ENCODE measurements at regions not wholly inside any gene's neighbourhood (a gene's known extent, or its start where the extent isn't known, plus 50 kb on each side); places are given as distances from the start of the nearest gene placed in this dataset.

GRCh38 chr21:25387665-25388064, 219.6 kb downstream of the MRPL39 start:
- Histone ChIP-seq H3K27me3 (ENCODE audit: low read depth, low read length) (no peaks in the 10 kb centered on the region), H3K9me3 (ENCODE audit: insufficient read depth, low read length) (no peaks in the 10 kb centered on the region), H3K27ac (ENCODE audit: low read length) (no peak overlapping the region), H3K36me3 (replicated peaks; ENCODE audit: low read depth, low read length) (peaks cover 5% of the 10 kb centered on the region), H3K79me2 (ENCODE audit: low read length) (no peaks in the 10 kb centered on the region), H3K4me3 (ENCODE audit: low read length) (no peak overlapping the region), H3K4me1 (ENCODE audit: low read length) (peaks cover 34% of the 10 kb centered on the region), H3K9ac (ENCODE audit: low read length) (no peak overlapping the region), H3K4me2 (ENCODE audit: low read length) (no peak overlapping the region), H4K20me1 (ENCODE audit: insufficient read depth, low read length) (no peaks in the 10 kb centered on the region), H2AFZ (ENCODE audit: low read depth, low read length) (no peak overlapping the region)
- no peak for TF ChIP-seq CTCF (IDR thresholded peaks at IDR 0.05; ENCODE audit: low read depth, low read length)
- TF ChIP-seq EZH2phosphoT487 (IDR thresholded peaks at IDR 0.05; ENCODE audit: low read depth), result no peak

GRCh38 chr21:25385911-25386474, 221.3 kb downstream of the MRPL39 start:
- no peaks in the 10 kb centered on the region for H3K9me3 ChIP-seq (ENCODE audit: insufficient read depth, low read length)
- no peaks in the 10 kb centered on the region for H4K20me1 ChIP-seq (ENCODE audit: insufficient read depth, low read length)
- H3K27ac ChIP-seq (ENCODE audit: low read length), result no peak overlapping the region
- no peaks in the 10 kb centered on the region for H3K27me3 ChIP-seq (ENCODE audit: low read depth, low read length)
- H3K9ac ChIP-seq (ENCODE audit: low read length), result peak overlapping the region; percentile 44
- no peaks in the 10 kb centered on the region for H3K79me2 ChIP-seq (ENCODE audit: low read length)
- peaks cover 2% of the 10 kb centered on the region for H3K36me3 ChIP-seq (replicated peaks; ENCODE audit: low read depth, low read length)
- TF ChIP-seq CTCF (IDR thresholded peaks at IDR 0.05; ENCODE audit: low read depth, low read length), result peak; percentile 75
- no peak for TF ChIP-seq EZH2phosphoT487 (IDR thresholded peaks at IDR 0.05; ENCODE audit: low read depth)
- peaks cover 24% of the 10 kb centered on the region for H3K4me1 ChIP-seq (ENCODE audit: low read length)
- H3K4me3 ChIP-seq (ENCODE audit: low read length), result peak overlapping the region; percentile 64
- peak overlapping the region; percentile 54; the same call in 1 of the 2 replicates for H2AFZ ChIP-seq (ENCODE audit: low read depth, low read length)
- H3K4me2 ChIP-seq (ENCODE audit: low read length), result peak overlapping the region; percentile 68

- H3K27me3 ChIP-seq (ENCODE audit: low read depth, low read length), result no peaks in the 10 kb centered on the region
- H4K20me1 ChIP-seq (ENCODE audit: insufficient read depth, low read length), result no peaks in the 10 kb centered on the region
- peaks cover 2% of the 10 kb centered on the region for H3K36me3 ChIP-seq (replicated peaks; ENCODE audit: low read depth, low read length)
- TF ChIP-seq CTCF (IDR thresholded peaks at IDR 0.05; ENCODE audit: low read depth, low read length), result no peak
- TF ChIP-seq EZH2phosphoT487 (IDR thresholded peaks at IDR 0.05; ENCODE audit: low read depth), result no peak
- no peak overlapping the region for H2AFZ ChIP-seq (ENCODE audit: low read depth, low read length)
- no peak overlapping the region for H3K4me2 ChIP-seq (ENCODE audit: low read length)
- no peak overlapping the region for H3K9ac ChIP-seq (ENCODE audit: low read length)
- H3K4me1 ChIP-seq (ENCODE audit: low read length), result peaks cover 24% of the 10 kb centered on the region
- H3K9me3 ChIP-seq (ENCODE audit: insufficient read depth, low read length), result no peaks in the 10 kb centered on the region
- H3K4me3 ChIP-seq (ENCODE audit: low read length), result no peak overlapping the region
- H3K27ac ChIP-seq (ENCODE audit: low read length), result no peak overlapping the region
- H3K79me2 ChIP-seq (ENCODE audit: low read length), result no peaks in the 10 kb centered on the region
Measured at GRCh38 chr21:25385341-25385740, 221.9 kb downstream of the MRPL39 start.

GRCh38 chr21:25384782-25385181, 222.5 kb downstream of the MRPL39 start:
- Histone ChIP-seq H3K36me3 (replicated peaks; ENCODE audit: low read depth, low read length) (no peaks in the 10 kb centered on the region), H3K9ac (ENCODE audit: low read length) (no peak overlapping the region), H2AFZ (ENCODE audit: low read depth, low read length) (no peak overlapping the region), H3K9me3 (ENCODE audit: insufficient read depth, low read length) (no peaks in the 10 kb centered on the region), H3K27me3 (ENCODE audit: low read depth, low read length) (no peaks in the 10 kb centered on the region), H3K4me2 (ENCODE audit: low read length) (no peak overlapping the region), H3K27ac (ENCODE audit: low read length) (no peak overlapping the region), H4K20me1 (ENCODE audit: insufficient read depth, low read length) (no peaks in the 10 kb centered on the region), H3K4me3 (ENCODE audit: low read length) (no peak overlapping the region), H3K79me2 (ENCODE audit: low read length) (no peaks in the 10 kb centered on the region), H3K4me1 (ENCODE audit: low read length) (peaks cover 24% of the 10 kb centered on the region)
- TF ChIP-seq EZH2phosphoT487 (IDR thresholded peaks at IDR 0.05; ENCODE audit: low read depth) (no peak), CTCF (IDR thresholded peaks at IDR 0.05; ENCODE audit: low read depth, low read length) (no peak)

All from OCI-LY3 (cell line).